GM08714 (cell line): ENCODE measurements at regions not wholly inside any gene's neighbourhood (a gene's known extent, or its start where the extent isn't known, plus 50 kb on each side); places are given as distances from the start of the nearest gene placed in this dataset.

Experiments
- H3K4me3 ChIP-seq: fragments of 200-500 bp; sonication (Bioruptor generic); 2 replicates; pipeline ENCODE4 v1.5.1; 2014; ENCODE audit warnings: mild to moderate bottlenecking, low read length, inconsistent platforms
- ZNF274 ChIP-seq: IDR thresholded peaks from 2 replicates; pipeline ENCODE4 v1.6.1; 2012; ENCODE audit warnings: mild to moderate bottlenecking, low read depth, low read length

- no peak for TF ChIP-seq ZNF274
- no peak overlapping the region for H3K4me3 ChIP-seq
Observed at GRCh38 chr6:139919107-139920026, 544.9 kb upstream of the CITED2 start.

- no peak for TF ChIP-seq ZNF274
- no peak overlapping the region for H3K4me3 ChIP-seq
Observed at GRCh38 chr6:139917951-139918630, 543.6 kb upstream of the CITED2 start.

- no peak for TF ChIP-seq ZNF274
- no peak overlapping the region for H3K4me3 ChIP-seq
Observed at GRCh38 chr6:139914910-139915309, 540.5 kb upstream of the CITED2 start.

- no peak overlapping the region for H3K4me3 ChIP-seq
- TF ChIP-seq ZNF274, result no peak
Observed at GRCh38 chr6:139912735-139913400, 538.4 kb upstream of the CITED2 start.

- TF ChIP-seq ZNF274, result no peak
Observed at GRCh38 chr6:139909992-139910391, 535.5 kb upstream of the CITED2 start.

GRCh38 chr6:139905404-139906052 lies 531.1 kb upstream of the CITED2 start:
- no peak overlapping the region for H3K4me3 ChIP-seq
- TF ChIP-seq ZNF274, result no peak

More at GRCh38 chr6:139909992-139910391, 535.5 kb upstream of the CITED2 start:
- no peak overlapping the region for H3K4me3 ChIP-seq

- no peak overlapping the region for H3K4me3 ChIP-seq
- TF ChIP-seq ZNF274, result no peak
Observed at GRCh38 chr6:139904568-139904967, 530.1 kb upstream of the CITED2 start.

- H3K4me3 ChIP-seq, result no peak overlapping the region
- no peak for TF ChIP-seq ZNF274
Observed at GRCh38 chr6:139904158-139904533, 529.7 kb upstream of the CITED2 start.

- no peak overlapping the region for H3K4me3 ChIP-seq
- TF ChIP-seq ZNF274, result no peak
Observed at GRCh38 chr6:139903411-139904157, 529.1 kb upstream of the CITED2 start.

GRCh38 chr6:139895205-139895793 lies 520.9 kb upstream of the CITED2 start:
- TF ChIP-seq ZNF274, result no peak
- no peak overlapping the region for H3K4me3 ChIP-seq

- TF ChIP-seq ZNF274, result no peak
- no peak overlapping the region for H3K4me3 ChIP-seq
Observed at GRCh38 chr6:139894271-139894670, 519.8 kb upstream of the CITED2 start.

- no peak for TF ChIP-seq ZNF274
- H3K4me3 ChIP-seq, result no peak overlapping the region
Observed at GRCh38 chr6:139891471-139891870, 517.0 kb upstream of the CITED2 start.

- no peak for TF ChIP-seq ZNF274
- no peak overlapping the region for H3K4me3 ChIP-seq
Observed at GRCh38 chr6:139888681-139889122, 514.3 kb upstream of the CITED2 start.
